ENCODE measurements at regions not wholly inside any gene's neighbourhood (a gene's known extent, or its start where the extent isn't known, plus 50 kb on each side); places are given as distances from the start of the nearest gene placed in this dataset.

DNA sequence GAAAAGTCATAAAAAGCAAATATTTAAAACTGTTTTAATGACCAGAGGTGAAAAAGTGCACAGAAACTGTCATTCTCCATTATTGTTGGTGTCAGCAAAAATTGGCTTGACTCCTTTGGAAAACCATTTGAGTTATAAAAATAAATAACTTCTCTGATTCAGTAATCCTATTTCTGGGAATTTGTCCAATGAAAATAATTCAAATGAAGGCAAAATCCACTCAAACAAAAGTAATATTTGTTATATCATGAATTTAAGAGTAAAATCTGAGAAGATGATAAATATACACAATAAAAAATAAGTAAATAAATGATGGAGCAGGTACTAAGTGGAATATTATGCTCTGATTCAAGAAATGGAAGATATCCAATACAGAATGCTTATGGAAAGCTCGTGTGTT lies 326.6 kb upstream of the KLF6 start (continued):
- TF ChIP-seq, protein P1, sequence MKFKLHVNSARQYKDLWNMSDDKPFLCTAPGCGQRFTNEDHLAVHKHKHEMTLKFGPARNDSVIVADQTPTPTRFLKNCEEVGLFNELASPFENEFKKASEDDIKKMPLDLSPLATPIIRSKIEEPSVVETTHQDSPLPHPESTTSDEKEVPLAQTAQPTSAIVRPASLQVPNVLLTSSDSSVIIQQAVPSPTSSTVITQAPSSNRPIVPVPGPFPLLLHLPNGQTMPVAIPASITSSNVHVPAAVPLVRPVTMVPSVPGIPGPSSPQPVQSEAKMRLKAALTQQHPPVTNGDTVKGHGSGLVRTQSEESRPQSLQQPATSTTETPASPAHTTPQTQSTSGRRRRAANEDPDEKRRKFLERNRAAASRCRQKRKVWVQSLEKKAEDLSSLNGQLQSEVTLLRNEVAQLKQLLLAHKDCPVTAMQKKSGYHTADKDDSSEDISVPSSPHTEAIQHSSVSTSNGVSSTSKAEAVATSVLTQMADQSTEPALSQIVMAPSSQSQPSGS (CRISPR knock-in tag; IDR thresholded peaks at IDR 0.05; ENCODE audit: borderline replicate concordance, low read depth), result no peak
- TF ChIP-seq, protein P2, sequence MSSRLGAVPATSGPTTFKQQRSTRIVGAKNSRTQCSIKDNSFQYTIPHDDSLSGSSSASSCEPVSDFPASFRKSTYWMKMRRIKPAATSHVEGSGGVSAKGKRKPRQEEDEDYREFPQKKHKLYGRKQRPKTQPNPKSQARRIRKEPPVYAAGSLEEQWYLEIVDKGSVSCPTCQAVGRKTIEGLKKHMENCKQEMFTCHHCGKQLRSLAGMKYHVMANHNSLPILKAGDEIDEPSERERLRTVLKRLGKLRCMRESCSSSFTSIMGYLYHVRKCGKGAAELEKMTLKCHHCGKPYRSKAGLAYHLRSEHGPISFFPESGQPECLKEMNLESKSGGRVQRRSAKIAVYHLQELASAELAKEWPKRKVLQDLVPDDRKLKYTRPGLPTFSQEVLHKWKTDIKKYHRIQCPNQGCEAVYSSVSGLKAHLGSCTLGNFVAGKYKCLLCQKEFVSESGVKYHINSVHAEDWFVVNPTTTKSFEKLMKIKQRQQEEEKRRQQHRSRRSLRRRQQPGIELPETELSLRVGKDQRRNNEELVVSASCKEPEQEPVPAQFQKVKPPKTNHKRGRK (CRISPR knock-in tag; IDR thresholded peaks at IDR 0.05; ENCODE audit: borderline replicate concordance), result no peak
- no peak for TF ChIP-seq JAZF1 (CRISPR knock-in tag; IDR thresholded peaks at IDR 0.05)
- TF ChIP-seq, protein P3, sequence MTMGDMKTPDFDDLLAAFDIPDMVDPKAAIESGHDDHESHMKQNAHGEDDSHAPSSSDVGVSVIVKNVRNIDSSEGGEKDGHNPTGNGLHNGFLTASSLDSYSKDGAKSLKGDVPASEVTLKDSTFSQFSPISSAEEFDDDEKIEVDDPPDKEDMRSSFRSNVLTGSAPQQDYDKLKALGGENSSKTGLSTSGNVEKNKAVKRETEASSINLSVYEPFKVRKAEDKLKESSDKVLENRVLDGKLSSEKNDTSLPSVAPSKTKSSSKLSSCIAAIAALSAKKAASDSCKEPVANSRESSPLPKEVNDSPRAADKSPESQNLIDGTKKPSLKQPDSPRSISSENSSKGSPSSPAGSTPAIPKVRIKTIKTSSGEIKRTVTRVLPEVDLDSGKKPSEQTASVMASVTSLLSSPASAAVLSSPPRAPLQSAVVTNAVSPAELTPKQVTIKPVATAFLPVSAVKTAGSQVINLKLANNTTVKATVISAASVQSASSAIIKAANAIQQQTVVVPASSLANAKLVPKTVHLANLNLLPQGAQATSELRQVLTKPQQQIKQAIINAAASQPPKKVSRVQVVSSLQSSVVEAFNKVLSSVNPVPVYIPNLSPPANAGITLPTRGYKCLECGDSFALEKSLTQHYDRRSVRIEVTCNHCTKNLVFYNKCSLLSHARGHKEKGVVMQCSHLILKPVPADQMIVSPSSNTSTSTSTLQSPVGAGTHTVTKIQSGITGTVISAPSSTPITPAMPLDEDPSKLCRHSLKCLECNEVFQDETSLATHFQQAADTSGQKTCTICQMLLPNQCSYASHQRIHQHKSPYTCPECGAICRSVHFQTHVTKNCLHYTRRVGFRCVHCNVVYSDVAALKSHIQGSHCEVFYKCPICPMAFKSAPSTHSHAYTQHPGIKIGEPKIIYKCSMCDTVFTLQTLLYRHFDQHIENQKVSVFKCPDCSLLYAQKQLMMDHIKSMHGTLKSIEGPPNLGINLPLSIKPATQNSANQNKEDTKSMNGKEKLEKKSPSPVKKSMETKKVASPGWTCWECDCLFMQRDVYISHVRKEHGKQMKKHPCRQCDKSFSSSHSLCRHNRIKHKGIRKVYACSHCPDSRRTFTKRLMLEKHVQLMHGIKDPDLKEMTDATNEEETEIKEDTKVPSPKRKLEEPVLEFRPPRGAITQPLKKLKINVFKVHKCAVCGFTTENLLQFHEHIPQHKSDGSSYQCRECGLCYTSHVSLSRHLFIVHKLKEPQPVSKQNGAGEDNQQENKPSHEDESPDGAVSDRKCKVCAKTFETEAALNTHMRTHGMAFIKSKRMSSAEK (CRISPR knock-in tag; IDR thresholded peaks at IDR 0.05; ENCODE audit: borderline replicate concordance), result no peak
- TF ChIP-seq, protein P4, sequence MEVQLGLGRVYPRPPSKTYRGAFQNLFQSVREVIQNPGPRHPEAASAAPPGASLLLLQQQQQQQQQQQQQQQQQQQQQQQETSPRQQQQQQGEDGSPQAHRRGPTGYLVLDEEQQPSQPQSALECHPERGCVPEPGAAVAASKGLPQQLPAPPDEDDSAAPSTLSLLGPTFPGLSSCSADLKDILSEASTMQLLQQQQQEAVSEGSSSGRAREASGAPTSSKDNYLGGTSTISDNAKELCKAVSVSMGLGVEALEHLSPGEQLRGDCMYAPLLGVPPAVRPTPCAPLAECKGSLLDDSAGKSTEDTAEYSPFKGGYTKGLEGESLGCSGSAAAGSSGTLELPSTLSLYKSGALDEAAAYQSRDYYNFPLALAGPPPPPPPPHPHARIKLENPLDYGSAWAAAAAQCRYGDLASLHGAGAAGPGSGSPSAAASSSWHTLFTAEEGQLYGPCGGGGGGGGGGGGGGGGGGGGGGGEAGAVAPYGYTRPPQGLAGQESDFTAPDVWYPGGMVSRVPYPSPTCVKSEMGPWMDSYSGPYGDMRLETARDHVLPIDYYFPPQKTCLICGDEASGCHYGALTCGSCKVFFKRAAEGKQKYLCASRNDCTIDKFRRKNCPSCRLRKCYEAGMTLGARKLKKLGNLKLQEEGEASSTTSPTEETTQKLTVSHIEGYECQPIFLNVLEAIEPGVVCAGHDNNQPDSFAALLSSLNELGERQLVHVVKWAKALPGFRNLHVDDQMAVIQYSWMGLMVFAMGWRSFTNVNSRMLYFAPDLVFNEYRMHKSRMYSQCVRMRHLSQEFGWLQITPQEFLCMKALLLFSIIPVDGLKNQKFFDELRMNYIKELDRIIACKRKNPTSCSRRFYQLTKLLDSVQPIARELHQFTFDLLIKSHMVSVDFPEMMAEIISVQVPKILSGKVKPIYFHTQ (CRISPR knock-in tag; IDR thresholded peaks at IDR 0.05), result no peak

DNA sequence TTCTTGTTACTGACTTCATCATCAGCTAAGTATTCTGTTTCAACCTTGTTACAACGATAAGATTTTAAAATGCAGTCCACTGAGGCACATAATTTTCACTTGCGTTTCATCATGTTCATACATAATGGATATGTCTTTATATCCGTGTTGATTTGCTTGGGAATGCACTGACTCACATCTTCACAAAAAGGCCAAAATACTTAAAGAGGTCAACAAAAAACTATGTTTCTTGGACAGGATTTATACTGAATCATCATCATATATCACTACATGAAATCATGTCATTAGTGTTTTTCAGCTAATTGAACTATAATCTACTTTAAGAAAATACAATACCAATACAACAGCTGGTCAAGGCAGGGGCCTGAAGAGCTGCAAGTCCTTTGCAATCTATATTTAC lies 324.5 kb upstream of the KLF6 start:
- POLR2A ChIA-PET, result no interaction called here
- H3K4me3 Mint-ChIP-seq, result no peak overlapping the region
- no peak for DNase-seq (ENCODE audit: low spot score)
- TF ChIP-seq NFATC4 (CRISPR knock-in tag; IDR thresholded peaks at IDR 0.05) (no peak), ZNF416 (CRISPR knock-in tag; IDR thresholded peaks at IDR 0.05) (no peak)
- TF ChIP-seq, protein P5, sequence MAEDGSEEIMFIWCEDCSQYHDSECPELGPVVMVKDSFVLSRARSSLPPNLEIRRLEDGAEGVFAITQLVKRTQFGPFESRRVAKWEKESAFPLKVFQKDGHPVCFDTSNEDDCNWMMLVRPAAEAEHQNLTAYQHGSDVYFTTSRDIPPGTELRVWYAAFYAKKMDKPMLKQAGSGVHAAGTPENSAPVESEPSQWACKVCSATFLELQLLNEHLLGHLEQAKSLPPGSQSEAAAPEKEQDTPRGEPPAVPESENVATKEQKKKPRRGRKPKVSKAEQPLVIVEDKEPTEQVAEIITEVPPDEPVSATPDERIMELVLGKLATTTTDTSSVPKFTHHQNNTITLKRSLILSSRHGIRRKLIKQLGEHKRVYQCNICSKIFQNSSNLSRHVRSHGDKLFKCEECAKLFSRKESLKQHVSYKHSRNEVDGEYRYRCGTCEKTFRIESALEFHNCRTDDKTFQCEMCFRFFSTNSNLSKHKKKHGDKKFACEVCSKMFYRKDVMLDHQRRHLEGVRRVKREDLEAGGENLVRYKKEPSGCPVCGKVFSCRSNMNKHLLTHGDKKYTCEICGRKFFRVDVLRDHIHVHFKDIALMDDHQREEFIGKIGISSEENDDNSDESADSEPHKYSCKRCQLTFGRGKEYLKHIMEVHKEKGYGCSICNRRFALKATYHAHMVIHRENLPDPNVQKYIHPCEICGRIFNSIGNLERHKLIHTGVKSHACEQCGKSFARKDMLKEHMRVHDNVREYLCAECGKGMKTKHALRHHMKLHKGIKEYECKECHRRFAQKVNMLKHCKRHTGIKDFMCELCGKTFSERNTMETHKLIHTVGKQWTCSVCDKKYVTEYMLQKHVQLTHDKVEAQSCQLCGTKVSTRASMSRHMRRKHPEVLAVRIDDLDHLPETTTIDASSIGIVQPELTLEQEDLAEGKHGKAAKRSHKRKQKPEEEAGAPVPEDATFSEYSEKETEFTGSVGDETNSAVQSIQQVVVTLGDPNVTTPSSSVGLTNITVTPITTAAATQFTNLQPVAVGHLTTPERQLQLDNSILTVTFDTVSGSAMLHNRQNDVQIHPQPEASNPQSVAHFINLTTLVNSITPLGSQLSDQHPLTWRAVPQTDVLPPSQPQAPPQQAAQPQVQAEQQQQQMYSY (CRISPR knock-in tag; IDR thresholded peaks at IDR 0.05), result no peak
- ATAC-seq, result no peak
- H3K27ac Mint-ChIP-seq, result no peak overlapping the region
- CTCF ChIA-PET, result no interaction called here
- peaks cover 13% of the 10 kb centered on the region for H3K36me3 Mint-ChIP-seq
- peaks cover 7% of the 10 kb centered on the region for H3K4me1 Mint-ChIP-seq
- H3K9me3 Mint-ChIP-seq, result peaks cover 31% of the 10 kb centered on the region
- H3K27me3 Mint-ChIP-seq (ENCODE audit: low read depth), result no peaks in the 10 kb centered on the region

DNA sequence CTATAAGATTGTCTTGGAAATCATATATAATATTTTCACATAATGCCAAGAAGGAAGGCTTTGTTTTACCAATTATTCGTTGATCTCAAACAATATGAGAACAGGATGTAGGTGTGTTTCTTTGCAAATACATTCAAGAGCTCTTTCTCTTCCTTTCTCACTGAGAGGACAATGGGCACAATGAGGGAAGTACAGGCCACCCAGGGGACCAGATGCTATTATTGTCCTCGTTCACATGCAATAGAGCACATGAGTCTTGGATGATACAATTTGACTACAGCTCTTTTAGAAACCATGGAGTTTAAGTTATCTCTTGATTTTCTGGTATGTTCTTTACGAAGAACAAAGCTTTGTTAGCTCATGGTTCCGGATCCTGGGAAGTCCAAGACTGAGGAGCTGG lies 323.7 kb upstream of the KLF6 start:
- Mint-ChIP-seq H3K36me3 (peaks cover 16% of the 10 kb centered on the region), H3K9me3 (peaks cover 37% of the 10 kb centered on the region), H3K4me3 (no peak overlapping the region), H3K27ac (peak overlapping the region; percentile 60; the same call in 1 of the 2 replicates), H3K4me1 (peaks cover 7% of the 10 kb centered on the region), H3K27me3 (ENCODE audit: low read depth) (no peaks in the 10 kb centered on the region)
- ATAC-seq, result no peak
- ChIA-PET POLR2A (no interaction called here), CTCF (no interaction called here)
- DNase-seq (ENCODE audit: low spot score), result no peak
- no peak for TF ChIP-seq ZNF396 (CRISPR knock-in tag; IDR thresholded peaks at IDR 0.05; ENCODE audit: borderline replicate concordance)
- TF ChIP-seq, protein P6, sequence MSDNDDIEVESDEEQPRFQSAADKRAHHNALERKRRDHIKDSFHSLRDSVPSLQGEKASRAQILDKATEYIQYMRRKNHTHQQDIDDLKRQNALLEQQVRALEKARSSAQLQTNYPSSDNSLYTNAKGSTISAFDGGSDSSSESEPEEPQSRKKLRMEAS (CRISPR knock-in tag; IDR thresholded peaks at IDR 0.05), result no peak
- no peak for TF ChIP-seq RELA (CRISPR knock-in tag; IDR thresholded peaks at IDR 0.05; ENCODE audit: borderline replicate concordance)
- TF ChIP-seq FOXK1 (CRISPR knock-in tag; IDR thresholded peaks at IDR 0.05), result no peak
